SK-N-MC (cell line): ENCODE measurements at regions not wholly inside any gene's neighbourhood (a gene's known extent, or its start where the extent isn't known, plus 50 kb on each side); places are given as distances from the start of the nearest gene placed in this dataset.
"Not testable (repeated sequence)": the region's sequence is repeated elsewhere in the genome, so short reads cannot be mapped to it uniquely, and the experiment has no call there.

Experiments used
- DNase-seq: peaks from one replicate; pipeline ENCODE4 v3.0.0-alpha.2; 2011; ENCODE audit warnings: low read depth, low spot score
- H3K27ac ChIP-seq: fragments of 200-600 bp; sonication (generic); 2 replicates; pipeline ENCODE4 v1.5.1; 2016; ENCODE audit warnings: mixed run types
- H3K36me3 ChIP-seq: fragments of 200-600 bp; sonication (generic); 2 replicates; pipeline ENCODE4 v1.6.1; 2017; ENCODE audit warnings: antibody characterized with exemption, low read length, mixed read lengths; ENCODE audit not compliant: insufficient read depth
- H3K4me3 ChIP-seq: fragments of 200-600 bp; sonication (generic); 2 replicates; pipeline ENCODE4 v1.5.1; 2016
- H3K9ac ChIP-seq: fragments of 200-600 bp; sonication (generic); 2 replicates; pipeline ENCODE4 v1.8.0; 2017; ENCODE audit warnings: mixed run types, mixed read lengths; ENCODE audit not compliant: insufficient read length
- H3K9me3 ChIP-seq: fragments of 200-600 bp; sonication (generic); 2 replicates; pipeline ENCODE4 v1.6.1; 2017; ENCODE audit warnings: low read depth, mild to moderate bottlenecking, antibody characterized with exemption, low read length, moderate library complexity, mixed read lengths
- EZH2 ChIP-seq: fragments of 200-600 bp; sonication (generic); IDR thresholded peaks from one replicate; pipeline ENCODE4 v1.6.1; 2017; ENCODE audit warnings: antibody characterized with exemption
- FOXP2 ChIP-seq: optimal IDR thresholded peaks from 2 replicates; pipeline ENCODE3; 2011; ENCODE audit warnings: mild to moderate bottlenecking, moderate library complexity; ENCODE audit not compliant: insufficient read depth; ENCODE audit errors: extremely low read length, control extremely low read depth
- POLR2AphosphoS5 ChIP-seq: IDR thresholded peaks from 2 replicates; pipeline ENCODE4 v1.6.1; 2012; ENCODE audit warnings: mild to moderate bottlenecking, low read depth, low read length, borderline replicate concordance

GRCh38 chr3:124333931-124334640, 342.2 kb upstream of the ROPN1 start:
- Histone ChIP-seq H3K9me3 (no peaks in the 10 kb centered on the region), H3K4me3 (no peak overlapping the region), H3K9ac (no peak overlapping the region), H3K36me3 (no peaks in the 10 kb centered on the region), H3K27ac (no peak overlapping the region)
- no peak for DNase-seq
- TF ChIP-seq POLR2AphosphoS5: no peak
- no peak for TF ChIP-seq EZH2
- no peak for TF ChIP-seq FOXP2

GRCh38 chr3:124336067-124336656, 344.2 kb upstream of the ROPN1 start:
- no peak for DNase-seq
- H3K36me3 ChIP-seq: no peaks in the 10 kb centered on the region
- TF ChIP-seq FOXP2: no peak
- no peak for TF ChIP-seq EZH2
- no peak for TF ChIP-seq POLR2AphosphoS5

GRCh38 chr3:124345845-124346244, 353.9 kb upstream of the ROPN1 start:
- no peak overlapping the region for H3K27ac ChIP-seq
- TF ChIP-seq FOXP2: no peak
- no peak for TF ChIP-seq POLR2AphosphoS5
- no peak for TF ChIP-seq EZH2
- no peaks in the 10 kb centered on the region for H3K36me3 ChIP-seq
- no peak for DNase-seq
- H3K9ac ChIP-seq: no peak overlapping the region
- no peaks in the 10 kb centered on the region for H3K9me3 ChIP-seq
- no peak overlapping the region for H3K4me3 ChIP-seq

More at GRCh38 chr3:124336067-124336656, 344.2 kb upstream of the ROPN1 start:
- Histone ChIP-seq H3K4me3 (no peak overlapping the region), H3K27ac (no peak overlapping the region), H3K9ac (no peak overlapping the region), H3K9me3 (no peaks in the 10 kb centered on the region)

- no peaks in the 10 kb centered on the region for H3K36me3 ChIP-seq
- no peak for TF ChIP-seq FOXP2
- no peak for TF ChIP-seq POLR2AphosphoS5
- TF ChIP-seq EZH2: no peak
- H3K27ac ChIP-seq: no peak overlapping the region
- H3K9ac ChIP-seq: no peak overlapping the region
- H3K4me3 ChIP-seq: no peak overlapping the region
- H3K9me3 ChIP-seq: no peaks in the 10 kb centered on the region
- no peak for DNase-seq
These were observed 354.6 kb upstream of the ROPN1 start for GRCh38 chr3:124346487-124346886.

GRCh38 chr3:124347418-124347817, 355.5 kb upstream of the ROPN1 start:
- Histone ChIP-seq H3K36me3 (no peaks in the 10 kb centered on the region), H3K9ac (no peak overlapping the region), H3K4me3 (no peak overlapping the region), H3K9me3 (no peaks in the 10 kb centered on the region), H3K27ac (no peak overlapping the region)
- no peak for DNase-seq
- TF ChIP-seq POLR2AphosphoS5: no peak
- TF ChIP-seq FOXP2: no peak
- no peak for TF ChIP-seq EZH2

GRCh38 chr3:124348555-124348954, 356.6 kb upstream of the ROPN1 start:
- DNase-seq: not testable (repeated sequence)

GRCh38 chr3:124351430-124352148, 359.7 kb upstream of the ROPN1 start:
- Histone ChIP-seq H3K27ac (no peak overlapping the region), H3K4me3 (no peak overlapping the region), H3K9ac (peak overlapping the region; percentile 4), H3K9me3 (no peaks in the 10 kb centered on the region), H3K36me3 (no peaks in the 10 kb centered on the region)
- no peak for TF ChIP-seq EZH2
- TF ChIP-seq FOXP2: no peak
- no peak for TF ChIP-seq POLR2AphosphoS5
- DNase-seq: peak; percentile 70

More at GRCh38 chr3:124348555-124348954, 356.6 kb upstream of the ROPN1 start:
- not testable (repeated sequence) for H3K4me3 ChIP-seq, H3K36me3 ChIP-seq, H3K27ac ChIP-seq, H3K9ac ChIP-seq, H3K9me3 ChIP-seq

GRCh38 chr3:124352149-124352539, 360.2 kb upstream of the ROPN1 start:
- H3K36me3 ChIP-seq: no peaks in the 10 kb centered on the region
- TF ChIP-seq EZH2 (no peak), FOXP2 (no peak), POLR2AphosphoS5 (no peak)
- peak overlapping the region; percentile 4 for H3K9ac ChIP-seq
- no peak overlapping the region for H3K27ac ChIP-seq
- no peak for DNase-seq
- H3K4me3 ChIP-seq: no peak overlapping the region
- H3K9me3 ChIP-seq: no peaks in the 10 kb centered on the region

GRCh38 chr3:124353691-124354090, 361.8 kb upstream of the ROPN1 start:
- Histone ChIP-seq H3K9ac (no peak overlapping the region), H3K27ac (no peak overlapping the region), H3K9me3 (no peaks in the 10 kb centered on the region), H3K4me3 (no peak overlapping the region), H3K36me3 (no peaks in the 10 kb centered on the region)
- DNase-seq: no peak
- no peak for TF ChIP-seq POLR2AphosphoS5
- TF ChIP-seq FOXP2: no peak
- TF ChIP-seq EZH2: no peak
